Neural crest cell (in vitro differentiated cells): ENCODE measurements at regions not wholly inside any gene's neighbourhood (a gene's known extent, or its start where the extent isn't known, plus 50 kb on each side); places are given as distances from the start of the nearest gene placed in this dataset.

Experiments
- DNase-seq: peaks from one replicate; pipeline ENCODE4 v3.0.0; 2021; ENCODE audit warnings: low read depth, mixed read lengths, low spot score
- H3K27ac Mint-ChIP-seq: one replicate; pipeline ENCODE4 v1.8.0; 2021; ENCODE audit warnings: mild to moderate bottlenecking, mixed read lengths; ENCODE audit not compliant: unreplicated experiment
- H3K27me3 Mint-ChIP-seq: 2 replicates; pipeline ENCODE4 v1.8.0; 2021; ENCODE audit warnings: low read depth, mild to moderate bottlenecking, mixed read lengths
- H3K36me3 Mint-ChIP-seq: 2 replicates; pipeline ENCODE4 v1.8.0; 2021; ENCODE audit warnings: low read depth, mild to moderate bottlenecking, mixed read lengths
- H3K4me1 Mint-ChIP-seq: 2 replicates; pipeline ENCODE4 v1.8.0; 2021; ENCODE audit warnings: mixed read lengths
- H3K4me3 Mint-ChIP-seq: one replicate; pipeline ENCODE4 v1.8.0; 2021; ENCODE audit warnings: mild to moderate bottlenecking, mixed read lengths
- H3K9me3 Mint-ChIP-seq: 2 replicates; pipeline ENCODE4 v1.8.0; 2021; ENCODE audit warnings: mixed read lengths
- CTCF ChIP-seq: fragments of 200-600 bp; sonication (generic); conservative IDR thresholded peaks from 2 replicates; pipeline ENCODE4 v1.5.0; 2021; ENCODE audit warnings: antibody characterized with exemption, mild to moderate bottlenecking

GRCh38 chr10:81213370-81213769 lies 661.6 kb upstream of the NRG3 start:
- Mint-ChIP-seq H3K27me3 (no peaks in the 10 kb centered on the region), H3K27ac (no peak overlapping the region), H3K9me3 (no peaks in the 10 kb centered on the region), H3K4me3 (no peak overlapping the region), H3K4me1 (no peaks in the 10 kb centered on the region), H3K36me3 (no peaks in the 10 kb centered on the region)
- TF ChIP-seq CTCF = no peak
- no peak for DNase-seq

GRCh38 chr10:81215498-81215897 lies 659.5 kb upstream of the NRG3 start:
- no peak for TF ChIP-seq CTCF
- no peaks in the 10 kb centered on the region for H3K36me3 Mint-ChIP-seq
- no peaks in the 10 kb centered on the region for H3K4me1 Mint-ChIP-seq
- no peaks in the 10 kb centered on the region for H3K27me3 Mint-ChIP-seq
- H3K4me3 Mint-ChIP-seq = no peak overlapping the region
- DNase-seq = no peak
- H3K27ac Mint-ChIP-seq = no peak overlapping the region
- H3K9me3 Mint-ChIP-seq = no peaks in the 10 kb centered on the region

GRCh38 chr10:81216949-81217348 lies 658.0 kb upstream of the NRG3 start:
- Mint-ChIP-seq H3K27me3 (no peaks in the 10 kb centered on the region), H3K4me3 (no peak overlapping the region), H3K36me3 (no peaks in the 10 kb centered on the region), H3K4me1 (no peaks in the 10 kb centered on the region), H3K27ac (no peak overlapping the region), H3K9me3 (no peaks in the 10 kb centered on the region)
- DNase-seq = no peak
- no peak for TF ChIP-seq CTCF

GRCh38 chr10:81218307-81218706 lies 656.7 kb upstream of the NRG3 start:
- peaks cover 2% of the 10 kb centered on the region for H3K36me3 Mint-ChIP-seq
- H3K27ac Mint-ChIP-seq = no peak overlapping the region
- TF ChIP-seq CTCF = no peak
- no peak overlapping the region for H3K4me3 Mint-ChIP-seq
- no peaks in the 10 kb centered on the region for H3K4me1 Mint-ChIP-seq
- no peaks in the 10 kb centered on the region for H3K27me3 Mint-ChIP-seq
- H3K9me3 Mint-ChIP-seq = peaks cover 2% of the 10 kb centered on the region
- no peak for DNase-seq

GRCh38 chr10:81219758-81220157 lies 655.2 kb upstream of the NRG3 start:
- no peak overlapping the region for H3K4me3 Mint-ChIP-seq
- H3K36me3 Mint-ChIP-seq = peaks cover 2% of the 10 kb centered on the region
- no peak overlapping the region for H3K27ac Mint-ChIP-seq
- DNase-seq = no peak
- H3K9me3 Mint-ChIP-seq = peaks cover 2% of the 10 kb centered on the region
- TF ChIP-seq CTCF = no peak
- no peaks in the 10 kb centered on the region for H3K4me1 Mint-ChIP-seq
- no peaks in the 10 kb centered on the region for H3K27me3 Mint-ChIP-seq

- Mint-ChIP-seq H3K27ac (no peak overlapping the region), H3K4me3 (no peak overlapping the region)
Measured at GRCh38 chr10:81248886-81249285, 626.1 kb upstream of the NRG3 start.

More at GRCh38 chr10:81248886-81249285, 626.1 kb upstream of the NRG3 start:
- no peaks in the 10 kb centered on the region for H3K4me1 Mint-ChIP-seq
- H3K9me3 Mint-ChIP-seq = no peaks in the 10 kb centered on the region
- no peak for DNase-seq
- no peaks in the 10 kb centered on the region for H3K36me3 Mint-ChIP-seq
- no peaks in the 10 kb centered on the region for H3K27me3 Mint-ChIP-seq
- no peak for TF ChIP-seq CTCF
